ENCODE measurements at regions not wholly inside any gene's neighbourhood (a gene's known extent, or its start where the extent isn't known, plus 50 kb on each side); places are given as distances from the start of the nearest gene placed in this dataset.

DNA sequence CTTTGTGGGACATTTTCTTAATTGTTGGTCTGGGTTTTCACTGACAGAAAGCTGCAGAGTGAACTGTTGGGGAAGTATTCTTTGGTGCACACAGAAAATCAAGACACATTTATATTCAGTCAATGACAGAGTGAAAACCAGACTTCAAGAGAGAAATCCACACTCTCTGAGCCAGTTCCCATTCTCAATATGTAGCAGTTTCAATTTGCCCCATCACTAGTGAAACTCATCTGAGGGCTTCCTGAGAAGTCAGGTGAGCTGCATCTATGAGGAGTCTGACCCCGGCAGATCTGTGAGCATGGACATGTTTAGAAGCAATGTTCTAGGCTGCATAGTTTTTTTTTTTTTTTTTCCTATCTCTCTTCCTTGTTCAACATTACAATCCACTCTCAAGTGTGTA, 163.7 kb upstream of the AHR start:
- intact Hi-C loops (cut with micrococcal nuclease; ENCODE audit: unreplicated experiment) = no loop called here
- no TSS peak for BruUV-seq (replicated peaks)
- no peaks in the 10 kb centered on the region for H3K36me3 ChIP-seq (ENCODE audit: control insufficient read depth, insufficient read depth, low read length)
- Mint-ChIP-seq H3K4me1 (ENCODE audit: low read depth, unreplicated experiment) (peaks cover 37% of the 10 kb centered on the region), H3K9me3 (ENCODE audit: unreplicated experiment) (peaks cover 12% of the 10 kb centered on the region), H3K27me3 (ENCODE audit: insufficient read depth, unreplicated experiment) (no peaks in the 10 kb centered on the region), H3K36me3 (ENCODE audit: insufficient read depth, unreplicated experiment) (no peaks in the 10 kb centered on the region), H3K27ac (ENCODE audit: unreplicated experiment) (no peak overlapping the region), H3K4me3 (ENCODE audit: unreplicated experiment) (no peak overlapping the region)
- POLR2A ChIA-PET = no interaction called here
- CTCF ChIA-PET = no interaction called here
- peaks cover 33% of the 10 kb centered on the region for H3K4me1 ChIP-seq
- no peak overlapping the region for H3K4me3 ChIP-seq (ENCODE audit: low read depth, low read length)
- no peak for DNase-seq
- TF ChIP-seq, protein P1, sequence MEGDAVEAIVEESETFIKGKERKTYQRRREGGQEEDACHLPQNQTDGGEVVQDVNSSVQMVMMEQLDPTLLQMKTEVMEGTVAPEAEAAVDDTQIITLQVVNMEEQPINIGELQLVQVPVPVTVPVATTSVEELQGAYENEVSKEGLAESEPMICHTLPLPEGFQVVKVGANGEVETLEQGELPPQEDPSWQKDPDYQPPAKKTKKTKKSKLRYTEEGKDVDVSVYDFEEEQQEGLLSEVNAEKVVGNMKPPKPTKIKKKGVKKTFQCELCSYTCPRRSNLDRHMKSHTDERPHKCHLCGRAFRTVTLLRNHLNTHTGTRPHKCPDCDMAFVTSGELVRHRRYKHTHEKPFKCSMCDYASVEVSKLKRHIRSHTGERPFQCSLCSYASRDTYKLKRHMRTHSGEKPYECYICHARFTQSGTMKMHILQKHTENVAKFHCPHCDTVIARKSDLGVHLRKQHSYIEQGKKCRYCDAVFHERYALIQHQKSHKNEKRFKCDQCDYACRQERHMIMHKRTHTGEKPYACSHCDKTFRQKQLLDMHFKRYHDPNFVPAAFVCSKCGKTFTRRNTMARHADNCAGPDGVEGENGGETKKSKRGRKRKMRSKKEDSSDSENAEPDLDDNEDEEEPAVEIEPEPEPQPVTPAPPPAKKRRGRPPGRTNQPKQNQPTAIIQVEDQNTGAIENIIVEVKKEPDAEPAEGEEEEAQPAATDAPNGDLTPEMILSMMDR (IDR thresholded peaks at IDR 0.05; ENCODE audit: insufficient read depth in 1 of 2, low read depth in 1 of 2, low read length in 1 of 2, severe bottlenecking in 1 of 2, unreplicated experiment in 1 of 2) = no peak
- H3K27me3 ChIP-seq (replicated peaks; ENCODE audit: control insufficient read depth, insufficient read depth, low read length) = no peaks in the 10 kb centered on the region
- H3K9me3 ChIP-seq = no peaks in the 10 kb centered on the region

DNA sequence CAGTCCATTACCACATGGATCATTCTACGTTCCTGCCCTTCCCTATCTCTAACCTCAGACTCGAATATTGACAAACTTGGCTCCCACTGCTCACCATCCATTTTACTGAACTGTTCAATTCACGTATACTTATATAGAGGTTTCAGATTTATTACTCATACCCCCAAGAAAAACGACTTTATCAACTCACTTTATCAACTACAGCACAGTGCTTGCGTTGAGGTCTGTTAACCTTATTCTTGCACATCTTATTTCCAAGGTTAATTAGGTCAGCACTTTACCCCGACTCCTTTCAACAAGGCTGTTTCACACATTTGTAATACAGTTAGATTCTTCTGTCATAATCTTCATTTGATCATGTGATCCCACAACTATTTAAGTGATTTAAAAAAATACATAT, 162.3 kb upstream of the AHR start:
- H3K36me3 Mint-ChIP-seq (ENCODE audit: insufficient read depth, unreplicated experiment) = no peaks in the 10 kb centered on the region
- intact Hi-C loops (cut with micrococcal nuclease; ENCODE audit: unreplicated experiment) = no loop called here

DNA sequence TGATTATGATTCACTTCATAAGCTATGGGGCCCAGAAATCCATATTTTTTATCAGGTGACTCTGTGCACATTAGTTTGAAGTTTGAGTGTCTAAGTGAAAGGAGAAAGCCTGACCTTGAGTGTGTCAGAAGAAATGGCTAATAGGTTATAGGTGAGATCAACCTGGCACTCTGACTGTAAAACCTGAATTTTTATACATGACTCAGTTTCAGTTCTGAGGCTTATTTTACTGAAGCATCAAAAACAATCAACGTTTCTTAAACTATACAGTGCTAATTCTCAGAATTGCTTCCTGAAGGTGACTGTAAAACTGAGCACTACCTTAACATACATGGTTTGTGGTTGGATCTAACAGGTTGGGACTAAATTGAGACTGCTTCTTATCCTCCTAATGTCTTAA, 159.4 kb upstream of the AHR start:
- CTCF ChIA-PET = no interaction called here
- POLR2A ChIA-PET = no interaction called here
- H3K9me3 Mint-ChIP-seq (ENCODE audit: unreplicated experiment) = no peaks in the 10 kb centered on the region
- intact Hi-C loops (cut with micrococcal nuclease; ENCODE audit: unreplicated experiment) = no loop called here
- H3K4me3 ChIP-seq (ENCODE audit: low read depth, low read length) = no peak overlapping the region
- H3K27ac Mint-ChIP-seq (ENCODE audit: unreplicated experiment) = no peak overlapping the region
- DNase-seq = no peak
- no peaks in the 10 kb centered on the region; the same call in none of the 2 replicates for H3K4me1 ChIP-seq
- H3K4me1 Mint-ChIP-seq (ENCODE audit: low read depth, unreplicated experiment) = peaks cover 6% of the 10 kb centered on the region
- no peaks in the 10 kb centered on the region for H3K36me3 ChIP-seq (ENCODE audit: control insufficient read depth, insufficient read depth, low read length)
- H3K4me3 Mint-ChIP-seq (ENCODE audit: unreplicated experiment) = no peak overlapping the region
- no peaks in the 10 kb centered on the region for H3K27me3 Mint-ChIP-seq (ENCODE audit: insufficient read depth, unreplicated experiment)
- H3K36me3 Mint-ChIP-seq (ENCODE audit: insufficient read depth, unreplicated experiment) = no peaks in the 10 kb centered on the region
- TF ChIP-seq, protein P1 (IDR thresholded peaks at IDR 0.05; ENCODE audit: insufficient read depth in 1 of 2, low read depth in 1 of 2, low read length in 1 of 2, severe bottlenecking in 1 of 2, unreplicated experiment in 1 of 2) = no peak
- H3K9me3 ChIP-seq = no peaks in the 10 kb centered on the region
- no peaks in the 10 kb centered on the region for H3K27me3 ChIP-seq (replicated peaks; ENCODE audit: control insufficient read depth, insufficient read depth, low read length)
- BruUV-seq (replicated peaks) = no TSS peak

More for the DNA sequence above, 162.3 kb upstream of the AHR start:
- no peak for DNase-seq
- Histone ChIP-seq H3K4me1 (peaks cover 21% of the 10 kb centered on the region), H3K9me3 (no peaks in the 10 kb centered on the region), H3K4me3 (ENCODE audit: low read depth, low read length) (no peak overlapping the region), H3K27me3 (replicated peaks; ENCODE audit: control insufficient read depth, insufficient read depth, low read length) (no peaks in the 10 kb centered on the region), H3K36me3 (ENCODE audit: control insufficient read depth, insufficient read depth, low read length) (no peaks in the 10 kb centered on the region)
- no peak overlapping the region for H3K4me3 Mint-ChIP-seq (ENCODE audit: unreplicated experiment)
- peaks cover 12% of the 10 kb centered on the region for H3K9me3 Mint-ChIP-seq (ENCODE audit: unreplicated experiment)
- no TSS peak for BruUV-seq (replicated peaks)
- CTCF ChIA-PET = no interaction called here
- H3K4me1 Mint-ChIP-seq (ENCODE audit: low read depth, unreplicated experiment) = peaks cover 23% of the 10 kb centered on the region
- H3K27me3 Mint-ChIP-seq (ENCODE audit: insufficient read depth, unreplicated experiment) = no peaks in the 10 kb centered on the region
- TF ChIP-seq, protein P1 (IDR thresholded peaks at IDR 0.05; ENCODE audit: insufficient read depth in 1 of 2, low read depth in 1 of 2, low read length in 1 of 2, severe bottlenecking in 1 of 2, unreplicated experiment in 1 of 2) = no peak
- H3K27ac Mint-ChIP-seq (ENCODE audit: unreplicated experiment) = no peak overlapping the region
- POLR2A ChIA-PET = no interaction called here
